Activated effector memory CD4-positive, alpha-beta T cell treated with Interleukin-2 at 50 U/mL for 16 hours (primary cell): ENCODE measurements at regions not wholly inside any gene's neighbourhood (a gene's known extent, or its start where the extent isn't known, plus 50 kb on each side); places are given as distances from the start of the nearest gene placed in this dataset.
"Not testable (repeated sequence)": the region's sequence is repeated elsewhere in the genome, so short reads cannot be mapped to it uniquely, and the experiment has no call there.

Experiments
- DNase-seq: peaks from one replicate; pipeline ENCODE4 v3.0.0-alpha.2; 2020

DNA sequence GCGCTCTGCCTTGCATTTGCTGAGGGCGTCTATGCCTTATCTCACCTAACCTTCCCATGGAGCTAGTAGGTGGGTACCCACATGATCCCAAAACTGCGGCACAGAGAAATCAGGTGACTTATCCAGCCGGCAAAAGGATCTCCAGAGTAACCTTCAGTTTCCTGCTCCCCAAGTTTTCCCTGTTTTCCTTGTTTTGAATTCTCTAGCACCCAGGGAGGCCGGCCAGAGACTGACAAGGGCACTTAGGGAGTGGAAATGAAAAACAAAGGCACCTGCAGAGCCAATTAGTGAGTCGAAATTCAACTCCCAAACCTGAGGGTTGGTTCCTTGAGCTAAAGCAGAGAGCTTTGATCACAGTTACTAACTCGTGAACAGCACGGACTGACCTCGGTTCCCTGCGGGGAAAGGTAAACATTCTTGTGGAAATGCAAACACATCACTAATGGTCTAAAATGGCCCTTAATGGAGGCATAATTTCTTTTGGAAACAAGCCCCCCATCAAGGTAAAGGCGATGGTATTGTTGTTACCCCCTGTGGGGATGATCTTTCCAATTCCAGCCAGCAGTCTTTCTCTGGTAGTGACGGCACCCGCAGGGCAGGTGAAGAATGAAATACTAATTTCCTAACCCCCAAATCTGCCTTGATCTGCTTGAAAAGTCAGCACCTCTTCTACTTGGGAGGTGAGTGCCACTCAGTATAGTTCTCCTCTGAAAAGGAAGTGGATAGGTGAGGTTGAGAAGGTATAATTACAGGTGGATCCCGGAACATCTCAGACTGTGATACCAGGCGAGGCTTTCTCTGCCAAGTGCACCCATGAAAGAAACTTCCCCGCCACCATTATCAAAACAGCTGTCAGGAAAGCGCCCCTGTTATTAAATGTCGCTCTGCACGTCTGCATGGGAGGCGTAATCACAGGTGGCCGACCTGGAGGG is 365.6 kb upstream of the AUTS2 start:
- DNase-seq: no peak

DNA sequence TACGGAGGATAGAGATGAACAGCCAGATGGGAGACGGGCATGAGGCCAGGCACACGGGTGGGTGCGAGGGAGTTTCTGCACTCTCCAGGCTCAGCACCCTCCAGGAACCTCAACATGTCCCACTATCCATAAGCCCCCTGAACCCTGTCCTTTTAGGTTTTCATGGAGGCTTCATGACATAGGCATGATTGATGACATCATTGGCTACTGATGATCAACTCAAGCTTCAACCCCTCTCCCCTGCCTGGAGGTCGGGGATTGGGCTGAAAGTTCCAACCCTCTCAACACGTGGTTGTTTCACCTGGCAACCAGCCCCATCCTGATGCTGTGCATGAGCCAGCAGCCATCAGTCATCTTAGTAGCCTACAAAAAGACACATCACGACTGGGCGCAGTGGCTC is 360.7 kb upstream of the AUTS2 start:
- DNase-seq: no peak

DNA sequence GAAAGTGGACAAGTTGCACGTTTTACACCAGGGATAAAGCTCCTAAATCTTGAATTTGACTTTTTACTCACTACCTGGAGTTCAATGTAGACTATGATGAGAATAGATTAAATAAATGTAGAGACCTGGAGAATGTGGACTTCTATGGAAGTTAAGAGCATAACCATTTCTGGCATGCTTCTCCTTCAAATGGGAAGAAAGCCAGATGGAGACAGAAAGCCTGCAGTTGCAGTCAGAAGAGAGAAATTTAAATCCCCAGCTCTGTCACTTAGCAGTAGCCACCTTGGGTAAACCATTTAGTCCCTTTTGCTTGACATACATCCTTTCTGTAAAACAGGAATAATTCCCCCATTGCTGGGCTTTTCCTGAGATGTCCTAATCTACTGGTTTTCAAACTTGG is 355.3 kb upstream of the AUTS2 start:
- no peak for DNase-seq

DNA sequence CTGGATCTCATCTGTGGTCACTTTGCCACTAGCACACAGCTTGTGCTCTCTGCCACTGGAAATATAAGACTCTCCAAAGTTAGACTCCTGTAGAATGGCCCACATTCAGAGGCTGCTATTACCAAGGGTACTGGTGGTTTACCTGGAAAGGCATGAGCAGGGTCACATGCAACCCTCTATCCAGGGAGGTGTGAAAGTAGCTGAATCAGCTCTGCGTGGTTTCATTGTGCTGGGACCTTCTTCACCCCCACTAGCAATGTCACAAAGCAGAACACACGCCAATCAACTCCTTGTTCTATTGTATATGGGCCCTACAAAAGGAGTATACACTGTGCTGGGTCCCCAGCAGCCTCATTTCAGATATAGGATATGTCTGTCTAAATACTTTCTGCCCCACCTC is 353.6 kb upstream of the AUTS2 start:
- no peak for DNase-seq

DNA sequence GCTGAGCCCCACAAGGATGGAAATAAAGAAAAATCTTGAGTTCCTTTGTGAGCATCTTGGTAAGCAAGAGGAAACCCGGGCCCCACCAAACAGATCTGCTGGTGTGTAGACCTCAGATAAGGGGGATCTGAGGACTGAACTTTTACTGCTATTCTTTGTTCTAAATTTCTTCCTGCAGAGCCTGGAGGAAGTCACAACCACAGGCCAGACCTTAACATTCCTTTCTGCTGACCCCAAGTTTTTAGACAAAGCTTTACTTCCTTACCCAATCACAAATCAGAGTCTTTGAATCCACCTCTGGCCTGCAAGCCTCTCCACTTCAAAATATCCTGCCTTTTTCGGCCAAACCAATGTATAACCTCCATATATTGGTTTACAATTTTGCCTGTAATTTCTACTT is 352.6 kb upstream of the AUTS2 start:
- DNase-seq: no peak

DNA sequence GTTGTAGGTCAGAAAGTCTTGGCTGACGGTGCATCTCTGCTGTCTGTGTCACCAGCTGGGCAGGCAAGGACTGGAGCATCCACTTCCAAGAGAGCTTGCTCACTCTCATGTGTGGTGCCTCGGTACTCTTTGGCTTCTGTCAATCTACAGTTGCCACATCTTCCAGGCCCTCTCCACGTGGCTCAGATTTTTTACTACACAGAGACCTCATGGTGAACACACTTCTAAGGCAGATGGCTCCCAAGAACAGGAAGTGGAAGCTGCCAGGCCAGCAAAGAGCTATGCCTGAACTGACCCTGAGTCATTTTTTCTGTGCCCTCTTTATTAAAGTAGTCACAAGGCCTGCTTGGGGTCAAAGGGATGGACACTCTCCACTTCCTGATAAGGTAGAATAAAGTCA is 351.5 kb upstream of the AUTS2 start:
- no peak for DNase-seq

DNA sequence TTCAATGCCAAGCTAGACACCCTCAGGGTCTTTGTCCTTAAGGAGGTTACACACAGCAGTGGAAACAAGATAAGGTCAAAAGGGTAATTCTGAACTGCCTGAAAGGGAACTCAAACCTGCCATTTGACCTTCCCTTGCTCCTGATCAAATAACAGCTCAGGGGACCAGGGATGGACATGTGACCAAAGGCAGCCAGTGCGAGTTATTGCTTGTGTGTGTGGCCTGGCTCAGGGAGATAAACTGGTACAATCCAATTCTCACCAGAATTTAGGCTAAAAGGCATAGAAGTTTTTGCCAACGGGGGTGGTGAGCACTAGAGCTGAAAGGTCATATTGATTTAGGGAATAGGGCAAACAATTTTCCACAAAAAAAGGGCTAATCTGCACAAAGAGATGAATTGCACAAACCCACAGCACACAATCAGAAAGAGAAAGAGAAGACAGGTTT is 349.9 kb upstream of the AUTS2 start:
- not testable (repeated sequence) for DNase-seq

DNA sequence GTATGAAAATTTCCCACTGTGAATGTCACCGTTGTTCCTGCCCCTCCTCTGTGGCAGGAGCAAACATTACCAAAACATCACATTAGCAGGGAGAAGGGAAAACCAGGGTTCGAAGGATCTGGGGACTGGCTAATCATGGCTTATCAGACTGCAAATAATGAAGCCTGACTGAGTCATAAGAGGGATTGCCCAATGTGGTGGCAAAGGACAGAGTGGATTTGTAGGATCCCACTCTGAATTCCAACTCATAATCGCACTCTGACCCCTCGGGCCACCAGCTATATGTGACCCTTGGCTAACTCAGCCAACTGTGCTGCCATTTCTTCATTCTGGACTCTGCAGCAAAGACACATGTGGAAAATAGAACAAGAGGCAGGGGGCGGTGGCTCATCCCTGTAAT is 347.3 kb upstream of the AUTS2 start:
- no peak for DNase-seq

DNA sequence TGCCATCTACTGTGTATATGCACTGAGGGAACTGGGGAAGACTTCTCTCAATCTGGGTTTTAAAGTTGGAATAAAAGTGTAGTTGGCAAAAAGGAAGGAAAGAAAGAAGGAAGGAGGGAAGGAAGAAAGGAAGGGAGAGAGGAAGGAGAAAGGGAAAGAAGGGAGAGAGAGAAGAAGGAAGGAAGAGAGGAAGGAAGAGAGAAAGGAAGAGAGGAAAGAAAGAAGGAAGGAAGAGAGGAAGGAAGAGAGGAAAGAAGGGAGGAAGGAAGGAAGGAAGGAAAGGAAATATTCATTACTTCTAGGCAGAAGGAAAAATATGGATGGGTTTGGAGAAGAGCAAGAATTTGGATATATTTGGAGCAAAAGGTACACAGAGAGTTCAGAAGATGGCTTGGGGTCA is 343.6 kb upstream of the AUTS2 start:
- no peak for DNase-seq

DNA sequence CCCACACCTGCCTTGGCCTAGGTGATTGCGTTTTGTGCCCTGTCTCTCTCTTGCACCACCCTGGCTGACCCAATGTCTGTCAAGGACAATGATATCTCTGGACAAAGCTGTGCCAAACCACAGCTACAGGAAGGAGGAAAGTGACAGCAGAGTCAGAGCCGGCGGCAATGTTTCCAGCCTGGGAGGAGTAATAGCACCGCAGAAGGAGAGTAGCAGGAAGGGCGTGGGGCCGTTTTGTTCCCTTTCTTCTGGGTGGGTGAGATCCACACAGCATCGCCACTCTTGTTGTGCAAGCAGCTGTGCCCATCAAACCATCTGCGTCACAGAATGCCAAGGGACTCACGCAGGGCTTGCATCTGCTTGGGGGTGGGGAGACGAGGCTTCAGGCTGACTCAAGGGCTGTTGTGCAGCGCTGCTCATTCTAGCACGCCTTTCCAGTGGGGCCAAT is 341.6 kb upstream of the AUTS2 start:
- DNase-seq: no peak

DNA sequence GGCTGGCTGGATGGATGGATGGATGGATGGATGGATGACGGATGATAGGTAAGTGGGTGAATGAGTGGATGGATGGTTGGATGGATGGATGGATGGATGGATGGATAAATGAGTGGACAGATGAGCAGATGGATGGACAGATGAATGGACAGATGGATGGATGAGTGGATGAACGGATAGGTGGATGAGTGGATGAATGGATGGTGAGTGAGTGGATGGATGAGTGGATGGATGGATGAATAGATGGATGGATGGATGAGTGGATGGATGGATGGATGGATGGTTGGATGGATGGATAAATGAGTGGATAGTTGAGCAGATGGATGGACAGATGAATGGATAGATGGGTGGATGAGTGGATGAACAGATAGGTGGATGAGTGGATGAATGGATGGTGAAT is 340.7 kb upstream of the AUTS2 start:
- no peak for DNase-seq

DNA sequence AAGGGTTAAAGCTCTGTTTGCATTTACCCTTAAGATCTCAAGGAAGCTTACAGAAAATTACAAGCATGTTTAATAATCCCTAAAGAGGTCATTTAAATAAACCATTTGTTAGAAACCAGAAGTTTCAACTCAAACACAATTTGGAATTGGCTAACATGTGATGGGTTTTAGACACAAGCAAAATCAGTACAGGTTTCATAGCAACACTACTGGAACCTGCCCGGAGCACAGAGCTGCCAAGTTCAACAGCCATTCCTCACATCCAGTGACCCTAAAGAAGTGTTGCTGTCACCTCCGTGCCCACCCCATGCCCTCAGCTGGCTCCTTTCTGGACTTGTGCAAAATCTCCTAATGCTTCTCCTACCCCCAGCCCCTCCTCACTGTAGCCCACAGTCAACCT is 338.8 kb upstream of the AUTS2 start:
- DNase-seq: no peak

DNA sequence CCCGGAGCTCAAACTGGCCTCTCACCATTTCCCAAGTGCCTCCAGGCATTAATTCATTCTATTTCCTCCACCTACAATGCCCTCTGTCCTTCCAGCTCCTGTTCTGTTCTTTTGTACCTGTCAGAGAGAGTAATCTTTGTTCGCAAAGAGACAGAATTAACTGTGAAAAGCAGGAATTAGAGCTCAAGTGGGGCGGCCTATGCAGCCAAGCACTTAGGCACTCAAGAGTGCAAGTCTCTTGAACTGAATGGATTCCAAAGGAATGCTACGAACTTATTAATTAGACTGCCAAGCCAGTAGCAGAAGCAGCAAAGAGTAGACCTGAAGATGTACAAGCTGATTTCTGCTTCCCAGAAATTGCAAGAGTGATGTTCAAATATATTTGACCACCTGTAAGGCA is 338.3 kb upstream of the AUTS2 start:
- no peak for DNase-seq

DNA sequence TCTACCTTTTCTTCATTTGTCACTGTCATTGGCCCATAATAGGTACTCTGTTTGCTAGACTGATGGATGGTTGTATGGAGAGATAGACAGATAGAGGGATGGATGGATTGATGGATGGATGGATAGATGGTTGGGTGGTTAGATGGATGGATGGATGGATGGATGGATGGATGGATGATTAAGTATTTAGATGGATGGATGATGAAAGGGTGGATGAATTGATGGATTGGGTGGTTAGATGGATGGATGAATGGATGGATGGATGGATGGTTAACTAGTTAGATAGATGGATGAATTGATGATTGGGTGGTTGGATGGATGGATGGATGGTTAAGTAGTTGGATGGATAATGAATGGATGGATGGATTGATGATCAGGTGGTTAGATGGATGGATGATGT is 334.7 kb upstream of the AUTS2 start:
- DNase-seq: no peak

DNA sequence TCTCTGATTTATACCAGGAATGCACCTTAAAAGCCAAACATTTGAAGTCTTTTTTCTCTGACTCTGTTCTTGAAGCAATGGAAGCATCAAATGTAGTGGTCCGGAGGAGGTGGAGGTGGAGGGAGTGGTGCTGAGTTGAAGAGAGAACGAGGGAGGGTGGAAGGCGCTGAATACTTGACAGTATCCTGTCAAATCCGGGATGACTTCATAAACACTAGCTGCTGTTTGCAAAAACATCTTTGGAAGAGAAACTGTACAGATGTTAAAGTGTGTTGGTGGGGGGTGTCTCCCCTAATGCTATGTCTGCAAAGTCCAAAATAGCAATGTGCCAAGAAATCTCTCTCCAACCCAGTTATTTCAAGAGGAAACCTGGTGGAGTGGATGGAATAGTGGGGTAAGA is 328.5 kb upstream of the AUTS2 start:
- no peak for DNase-seq

DNA sequence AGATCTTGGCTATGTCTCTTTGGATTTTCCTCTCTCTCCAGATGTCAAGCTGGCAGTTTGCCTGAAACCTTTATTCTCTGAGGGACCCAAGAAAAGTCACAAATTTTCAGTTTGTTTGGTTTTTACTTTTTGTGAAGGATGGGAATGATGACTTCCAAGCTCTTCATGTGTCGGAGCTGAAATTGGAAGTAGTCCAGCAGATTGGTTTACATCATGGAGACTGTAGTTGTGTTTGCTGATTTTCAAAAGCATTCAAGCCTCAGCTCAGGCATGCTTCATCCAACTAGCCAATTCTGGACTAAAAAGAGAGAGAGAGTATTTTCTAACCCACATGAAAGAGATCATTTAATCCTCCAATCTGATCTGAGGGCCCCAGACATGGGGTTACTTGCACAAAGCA is 326.2 kb upstream of the AUTS2 start:
- DNase-seq: no peak

DNA sequence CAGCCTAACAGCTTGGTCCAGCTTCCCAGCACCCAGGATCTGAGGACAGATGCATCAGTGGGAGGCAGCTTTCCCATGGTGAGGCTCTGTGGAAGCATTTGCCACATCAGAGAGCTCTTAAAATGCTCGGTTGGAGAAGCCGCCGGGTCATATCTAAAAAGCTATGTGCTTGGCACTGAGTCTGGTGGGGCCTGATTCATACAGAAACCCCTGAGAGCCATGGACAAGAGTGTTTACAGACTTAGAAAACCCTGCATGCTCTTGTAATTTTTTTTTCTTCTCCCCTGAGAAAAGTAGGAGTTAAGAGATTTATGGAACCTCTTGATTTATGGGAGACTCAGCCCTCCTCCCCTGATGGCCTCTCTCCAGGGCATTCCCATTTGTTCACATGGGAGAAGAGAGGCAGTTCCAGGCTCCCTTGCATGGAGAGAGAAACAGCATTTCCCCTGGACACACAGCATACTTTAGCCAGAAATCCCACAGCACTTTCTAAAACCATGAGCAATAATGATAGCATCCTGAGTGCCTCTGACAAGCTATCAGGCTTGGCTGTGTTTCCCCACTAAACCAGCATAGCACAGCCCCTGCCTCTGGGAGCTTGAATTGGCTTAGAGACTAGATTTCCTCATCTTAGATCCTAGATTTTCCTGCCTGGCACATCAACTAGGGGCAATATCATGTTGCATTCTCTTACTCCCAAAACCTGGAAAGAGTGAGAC is 322.1 kb upstream of the AUTS2 start:
- no peak for DNase-seq

DNA sequence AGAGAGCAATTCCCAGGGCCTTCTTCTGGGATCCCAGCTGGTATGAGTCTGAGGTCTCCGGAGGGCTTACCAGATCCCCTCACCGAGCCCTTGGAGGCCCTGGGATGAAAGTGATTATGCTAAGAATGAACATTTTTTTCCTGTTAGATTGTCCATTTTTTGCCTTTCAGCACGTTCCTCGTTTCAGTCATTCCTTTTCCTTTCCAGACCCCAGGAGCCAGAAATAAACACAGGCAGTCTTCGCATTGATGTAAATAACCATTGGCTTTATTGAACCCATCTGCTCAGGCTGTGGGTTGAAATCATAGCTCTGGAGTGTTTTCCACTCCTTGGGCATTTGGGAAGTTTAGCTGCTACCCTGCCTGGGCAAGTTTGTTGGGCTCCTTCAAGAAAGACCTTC is 320.9 kb upstream of the AUTS2 start:
- no peak for DNase-seq

DNA sequence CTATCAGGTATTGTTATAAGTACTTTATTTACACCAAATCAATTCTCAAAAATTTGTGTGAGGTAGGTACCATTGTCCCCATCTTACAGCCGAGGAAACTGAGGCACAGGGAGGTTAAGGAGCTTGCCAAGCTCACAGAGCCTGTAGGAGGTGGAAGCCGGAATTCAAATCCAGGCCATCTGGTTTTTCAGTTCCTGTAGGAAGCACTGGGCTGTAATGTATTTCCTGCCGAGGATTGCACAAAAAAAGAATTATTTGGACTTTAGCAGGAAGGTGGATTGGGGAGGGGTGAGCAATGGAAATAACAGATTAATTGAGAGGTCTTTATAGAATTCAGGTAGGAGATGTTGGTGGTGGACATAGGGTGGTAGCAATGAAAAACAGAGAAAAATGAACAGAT is 315.3 kb upstream of the AUTS2 start:
- DNase-seq: no peak

DNA sequence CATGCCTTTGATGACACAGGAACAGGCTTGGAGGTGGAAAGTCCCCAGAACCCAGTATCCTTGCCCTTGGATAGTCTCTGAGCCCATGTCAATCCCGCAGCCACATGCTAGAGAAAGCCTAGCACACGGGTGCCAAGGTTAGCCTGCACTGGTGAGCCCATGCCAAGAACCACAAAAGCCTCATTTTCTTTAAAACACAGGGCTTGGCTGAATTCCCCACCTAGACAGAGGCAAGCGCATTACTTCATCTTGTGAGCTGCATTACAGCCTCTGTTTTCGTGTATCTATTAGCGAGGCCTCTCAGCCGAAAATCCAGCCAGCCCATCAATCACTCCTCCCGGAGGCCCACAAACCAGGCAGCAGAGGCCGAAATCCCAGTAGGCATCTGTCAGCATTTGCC is 314.9 kb upstream of the AUTS2 start:
- no peak for DNase-seq

DNA sequence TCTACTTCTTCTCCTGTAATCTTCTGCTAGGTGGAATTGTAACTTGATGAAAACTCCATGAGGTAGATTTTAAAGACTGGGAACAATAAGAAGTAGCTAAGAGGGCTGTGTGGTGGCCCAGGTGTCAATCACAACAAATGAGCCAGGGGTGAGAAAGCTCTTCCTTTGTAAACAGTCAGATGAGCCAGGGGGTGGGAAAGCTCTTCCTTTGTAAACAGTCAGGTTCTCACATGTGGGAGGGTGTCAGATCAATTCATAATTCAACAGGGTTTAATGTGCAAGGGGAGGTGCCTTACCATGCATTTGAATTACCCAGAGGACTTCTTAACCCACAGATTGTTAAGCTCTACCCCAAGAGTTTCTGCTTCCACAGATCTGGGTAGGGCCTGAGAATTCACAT is 312.4 kb upstream of the AUTS2 start:
- no peak for DNase-seq

DNA sequence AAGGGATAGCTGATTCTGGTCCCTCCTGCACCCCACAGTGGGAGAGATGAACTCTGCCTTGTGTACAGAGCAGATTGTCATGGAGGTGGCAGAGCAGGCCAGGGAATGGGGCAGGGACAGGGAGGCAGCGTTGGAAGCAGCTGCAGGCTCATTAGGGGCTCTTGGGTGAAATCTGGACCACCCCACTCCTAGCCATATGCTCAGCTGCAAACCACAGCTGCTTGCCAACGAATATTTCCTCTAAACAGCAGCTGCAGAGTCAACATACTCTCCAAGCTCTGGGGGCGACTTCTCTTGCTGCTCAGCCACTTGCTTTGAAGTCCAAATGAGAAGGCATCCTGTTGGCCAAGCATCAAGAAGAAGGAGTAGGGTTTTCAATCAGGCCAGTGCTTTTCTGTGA is 302.3 kb upstream of the AUTS2 start:
- no peak for DNase-seq

DNA sequence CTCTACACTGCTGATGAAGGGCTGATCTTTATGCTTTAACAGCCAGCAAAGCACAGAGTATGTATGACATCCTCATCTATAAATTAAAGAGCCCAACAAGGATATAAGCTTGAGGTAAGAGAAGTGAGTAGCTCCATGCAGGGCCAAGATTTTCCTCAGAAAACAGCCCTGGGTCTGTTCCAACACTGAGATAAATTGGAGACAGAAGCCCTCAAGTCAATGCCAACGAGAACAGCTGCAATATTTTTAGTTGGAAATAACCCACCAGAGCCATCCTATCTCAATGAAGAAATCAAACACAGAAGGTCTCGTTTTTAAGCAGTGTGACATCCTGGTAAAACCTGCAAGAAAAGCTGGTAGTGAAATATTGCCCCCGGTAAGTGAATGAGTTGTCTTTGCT is 297.0 kb upstream of the AUTS2 start:
- DNase-seq: no peak

DNA sequence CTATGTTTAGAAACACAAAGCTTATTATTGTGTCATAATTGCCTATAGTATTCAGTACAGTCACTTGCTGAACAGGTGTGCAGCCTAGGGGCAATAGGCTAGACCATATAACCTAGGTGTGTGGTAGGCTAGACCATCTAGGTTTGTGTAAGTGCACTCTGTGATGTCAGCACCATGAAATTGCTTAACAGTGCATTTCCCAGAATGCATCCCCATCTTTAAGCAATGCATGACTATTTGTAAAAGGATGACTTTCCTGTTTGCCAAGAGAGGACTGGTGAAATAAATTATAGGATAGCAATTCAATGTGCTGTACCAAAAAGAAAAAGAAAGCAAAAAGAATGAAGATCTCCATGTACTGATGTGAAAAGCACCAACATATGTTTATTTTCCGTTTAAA is 288.7 kb upstream of the AUTS2 start:
- DNase-seq: no peak
